ENCODE measurements at regions not wholly inside any gene's neighbourhood (a gene's known extent, or its start where the extent isn't known, plus 50 kb on each side); places are given as distances from the start of the nearest gene placed in this dataset.
A peak's percentile ranks its signal among the peaks of the same experiment; 100 is the strongest.
"Not testable (repeated sequence)": the region's sequence is repeated elsewhere in the genome, so short reads cannot be mapped to it uniquely, and the experiment has no call there.

DNA sequence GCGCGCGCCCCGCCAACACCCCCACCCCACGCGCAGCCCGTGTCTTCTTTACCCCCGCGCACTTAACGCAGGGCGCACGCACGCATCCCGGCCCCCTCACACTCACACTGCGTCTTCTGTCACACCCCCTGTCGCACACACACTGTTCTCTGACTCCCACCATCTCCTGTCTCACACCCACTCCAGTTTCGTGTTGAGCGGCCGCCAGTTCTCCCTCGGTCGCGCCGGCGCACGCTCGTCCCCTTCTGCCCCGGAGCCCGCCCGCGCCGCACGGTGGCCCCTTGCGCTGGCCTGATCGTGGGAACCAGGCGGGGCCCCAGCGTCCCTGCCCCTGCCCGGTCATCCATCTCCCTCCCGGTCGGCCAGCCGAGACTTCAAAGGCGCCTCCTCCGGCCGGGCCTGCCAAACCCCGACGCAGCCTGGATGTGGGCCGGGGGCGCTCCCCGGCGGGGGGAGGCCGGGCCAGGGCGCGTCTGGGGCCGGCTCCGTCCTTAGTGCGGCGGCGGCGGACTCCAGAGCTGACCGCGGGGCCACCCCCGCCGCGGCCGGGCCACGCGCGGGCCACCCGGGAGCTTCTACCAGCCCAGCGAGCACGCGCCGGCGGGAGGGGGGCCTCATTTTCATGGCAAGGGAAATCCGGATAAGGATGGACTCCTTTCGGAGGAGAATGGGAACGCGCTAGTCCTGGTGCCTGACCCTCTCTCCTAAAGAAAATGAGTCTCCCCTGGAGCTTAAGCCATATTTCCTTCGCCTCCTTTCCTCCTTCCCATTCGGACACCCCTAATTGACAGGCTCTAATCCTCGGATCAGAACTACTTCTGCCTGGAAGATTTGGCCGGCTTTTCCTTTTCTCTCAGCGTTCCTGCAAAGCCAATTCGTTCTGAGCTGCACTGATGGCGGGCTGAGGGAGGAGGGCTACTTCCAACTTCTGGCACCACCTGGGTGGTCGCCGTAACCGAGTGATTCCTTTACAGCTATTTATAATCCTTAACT is 82.0 kb upstream of the HMGA2 start:
- CTCF ChIA-PET = no interaction called here
- H3K27ac Mint-ChIP-seq = no peak overlapping the region

DNA sequence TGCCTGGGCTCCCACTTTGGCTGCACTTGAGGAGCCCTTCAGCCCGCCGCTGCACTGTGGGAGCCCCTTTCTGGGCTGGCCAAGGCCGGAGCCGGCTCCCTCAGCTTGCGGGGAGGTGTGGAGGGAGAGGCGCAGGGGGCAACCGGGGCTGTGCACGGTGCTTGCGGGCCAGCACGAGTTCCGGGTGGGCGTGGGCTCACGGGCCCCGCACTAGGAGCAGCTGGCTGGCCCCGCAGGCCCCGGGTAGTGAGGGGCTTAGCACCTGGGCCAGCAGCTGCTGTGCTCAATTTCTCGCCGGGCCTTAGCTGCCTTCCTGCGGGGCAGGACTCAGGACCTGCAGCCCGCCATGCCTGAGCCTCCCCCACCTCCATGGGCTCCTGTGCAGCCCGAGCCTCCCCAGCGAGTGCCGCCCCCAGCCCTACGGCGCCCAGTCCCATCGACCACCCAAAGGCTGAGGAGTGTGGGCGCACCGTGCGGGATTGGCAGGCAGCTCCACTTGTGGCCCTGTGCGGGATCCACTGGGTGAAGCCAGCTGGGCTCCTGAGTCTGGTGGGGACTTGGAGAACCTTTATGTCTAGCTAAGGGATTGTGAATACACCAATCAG is 79.9 kb upstream of the HMGA2 start:
- H3K9me3 ChIP-seq (ENCODE audit: control insufficient read depth in 1 of 2, insufficient read depth in 1 of 2, low read length in 2 of 2); H3K9me3 Mint-ChIP-seq; H3K4me3 ChIP-seq (ENCODE audit: low read length); H3K27ac ChIP-seq (ENCODE audit: low read depth in 1 of 2, low read length in 2 of 2); H3K4me3 Mint-ChIP-seq; CTCF ChIA-PET; H3K36me3 ChIP-seq (ENCODE audit: insufficient read depth, low read length); H3K4me1 ChIP-seq (ENCODE audit: insufficient read depth, low read length); DNase-seq; ATAC-seq (ENCODE audit: poor library complexity); H3K27ac Mint-ChIP-seq; POLR2A ChIA-PET; intact Hi-C loops (cut with DNase I, micrococcal nuclease); H3K36me3 Mint-ChIP-seq (ENCODE audit: low read depth): not testable (repeated sequence)
- Mint-ChIP-seq H3K4me1 (ENCODE audit: low read depth) (peaks cover 14% of the 10 kb centered on the region), H3K27me3 (peaks cover 47% of the 10 kb centered on the region)
- peaks cover 4 to 12% of the 10 kb centered on the region in 2 experiments for H3K27me3 ChIP-seq (ENCODE audit: control insufficient read depth in 1 of 2, insufficient read depth in 2 of 2, low read length in 2 of 2)

More for the DNA sequence above, 82.0 kb upstream of the HMGA2 start:
- no peaks in the 10 kb centered on the region for H3K9me3 Mint-ChIP-seq
- TF ChIP-seq, protein P1, sequence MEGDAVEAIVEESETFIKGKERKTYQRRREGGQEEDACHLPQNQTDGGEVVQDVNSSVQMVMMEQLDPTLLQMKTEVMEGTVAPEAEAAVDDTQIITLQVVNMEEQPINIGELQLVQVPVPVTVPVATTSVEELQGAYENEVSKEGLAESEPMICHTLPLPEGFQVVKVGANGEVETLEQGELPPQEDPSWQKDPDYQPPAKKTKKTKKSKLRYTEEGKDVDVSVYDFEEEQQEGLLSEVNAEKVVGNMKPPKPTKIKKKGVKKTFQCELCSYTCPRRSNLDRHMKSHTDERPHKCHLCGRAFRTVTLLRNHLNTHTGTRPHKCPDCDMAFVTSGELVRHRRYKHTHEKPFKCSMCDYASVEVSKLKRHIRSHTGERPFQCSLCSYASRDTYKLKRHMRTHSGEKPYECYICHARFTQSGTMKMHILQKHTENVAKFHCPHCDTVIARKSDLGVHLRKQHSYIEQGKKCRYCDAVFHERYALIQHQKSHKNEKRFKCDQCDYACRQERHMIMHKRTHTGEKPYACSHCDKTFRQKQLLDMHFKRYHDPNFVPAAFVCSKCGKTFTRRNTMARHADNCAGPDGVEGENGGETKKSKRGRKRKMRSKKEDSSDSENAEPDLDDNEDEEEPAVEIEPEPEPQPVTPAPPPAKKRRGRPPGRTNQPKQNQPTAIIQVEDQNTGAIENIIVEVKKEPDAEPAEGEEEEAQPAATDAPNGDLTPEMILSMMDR (IDR thresholded peaks at IDR 0.05) = no peak
- H3K36me3 Mint-ChIP-seq (ENCODE audit: low read depth) = no peaks in the 10 kb centered on the region
- intact Hi-C loops (cut with DNase I, micrococcal nuclease) = no loop called here
- H3K27ac ChIP-seq (ENCODE audit: low read depth in 1 of 2, low read length in 2 of 2) = no peak overlapping the region
- H3K4me1 Mint-ChIP-seq (ENCODE audit: low read depth) = peaks cover 14% of the 10 kb centered on the region
- POLR2A ChIA-PET = no interaction called here
- peak; percentile 31 for ATAC-seq (ENCODE audit: poor library complexity)
- peaks cover 0 to 16% of the 10 kb centered on the region in 2 experiments for H3K9me3 ChIP-seq (ENCODE audit: control insufficient read depth in 1 of 2, insufficient read depth in 1 of 2, low read length in 2 of 2)
- H3K4me3 ChIP-seq (ENCODE audit: low read length) = peak overlapping the region; percentile 33
- H3K4me1 ChIP-seq (ENCODE audit: insufficient read depth, low read length) = peaks cover 4% of the 10 kb centered on the region
- H3K27me3 ChIP-seq (ENCODE audit: control insufficient read depth in 1 of 2, insufficient read depth in 2 of 2, low read length in 2 of 2) = peaks cover 4 to 12% of the 10 kb centered on the region in 2 experiments
- no peaks in the 10 kb centered on the region for H3K36me3 ChIP-seq (ENCODE audit: insufficient read depth, low read length)
- peaks cover 38% of the 10 kb centered on the region for H3K27me3 Mint-ChIP-seq
- H3K4me3 Mint-ChIP-seq = peak overlapping the region; percentile 85
- peak in 2 of 14 experiments; percentile 1 to 15 for DNase-seq

GRCh38 chr12:65747338-65747737 is 76.9 kb upstream of the HMGA2 start:
- DNase-seq (no peak), ATAC-seq (ENCODE audit: poor library complexity) (no peak)
- CTCF ChIA-PET = no interaction called here
- Histone ChIP-seq H3K27me3 (ENCODE audit: control insufficient read depth in 1 of 2, insufficient read depth in 2 of 2, low read length in 2 of 2) (peaks cover 0 to 4% of the 10 kb centered on the region in 2 experiments), H3K27ac (ENCODE audit: low read depth in 1 of 2, low read length in 2 of 2) (no peak overlapping the region), H3K36me3 (ENCODE audit: insufficient read depth, low read length) (no peaks in the 10 kb centered on the region), H3K9me3 (ENCODE audit: control insufficient read depth in 1 of 2, insufficient read depth in 1 of 2, low read length in 2 of 2) (peaks cover 0 to 9% of the 10 kb centered on the region in 2 experiments), H3K4me1 (ENCODE audit: insufficient read depth, low read length) (no peaks in the 10 kb centered on the region), H3K4me3 (ENCODE audit: low read length) (no peak overlapping the region)
- POLR2A ChIA-PET = no interaction called here
- Mint-ChIP-seq H3K9me3 (no peaks in the 10 kb centered on the region), H3K36me3 (ENCODE audit: low read depth) (no peaks in the 10 kb centered on the region), H3K27ac (no peak overlapping the region), H3K4me1 (ENCODE audit: low read depth) (no peaks in the 10 kb centered on the region), H3K27me3 (peaks cover 42% of the 10 kb centered on the region), H3K4me3 (no peak overlapping the region)
- intact Hi-C loops (cut with DNase I, micrococcal nuclease) = no loop called here
- TF ChIP-seq, protein P1 (IDR thresholded peaks at IDR 0.05) = no peak
